GM23248 (cell line): ENCODE measurements at regions not wholly inside any gene's neighbourhood (a gene's known extent, or its start where the extent isn't known, plus 50 kb on each side); places are given as distances from the start of the nearest gene placed in this dataset.
A peak's percentile ranks its signal among the peaks of the same experiment; 100 is the strongest.
"Not testable (repeated sequence)": the region's sequence is repeated elsewhere in the genome, so short reads cannot be mapped to it uniquely, and the experiment has no call there.

ENCODE experiments used
- DNase-seq: peaks from one replicate; pipeline ENCODE4 v3.0.0-alpha.2; 2015
- H2AFZ ChIP-seq: fragments of 200-600 bp; sonication (generic); 2 replicates; pipeline ENCODE4 v1.6.1; 2016; ENCODE audit warnings: antibody characterized with exemption
- H3F3A ChIP-seq: fragments of 200-600 bp; sonication (generic); 2 replicates; pipeline ENCODE4 v1.6.1; 2016; ENCODE audit warnings: mild to moderate bottlenecking, antibody characterized with exemption, mixed run types; ENCODE audit not compliant: insufficient read depth
- H3K27ac ChIP-seq: fragments of 200-600 bp; sonication (generic); 2 replicates; pipeline ENCODE4 v1.5.1; 2016; ENCODE audit warnings: mild to moderate bottlenecking
- H3K27me3 ChIP-seq: fragments of 200-600 bp; sonication (generic); replicated peaks from 2 replicates; pipeline ENCODE4 v1.6.1; 2016; ENCODE audit warnings: mild to moderate bottlenecking; ENCODE audit not compliant: insufficient read depth
- H3K36me3 ChIP-seq: fragments of 200-600 bp; sonication (generic); 2 replicates; pipeline ENCODE4 v1.6.1; 2016; ENCODE audit warnings: low read depth, mild to moderate bottlenecking
- H3K4me1 ChIP-seq: fragments of 200-600 bp; sonication (generic); 2 replicates; pipeline ENCODE4 v1.6.1; 2016; ENCODE audit warnings: mild to moderate bottlenecking; ENCODE audit not compliant: insufficient read depth
- H3K4me2 ChIP-seq: fragments of 200-600 bp; sonication (generic); one replicate; pipeline ENCODE4 v1.6.1; 2016; ENCODE audit warnings: mild to moderate bottlenecking; ENCODE audit not compliant: unreplicated experiment
- H3K4me3 ChIP-seq: fragments of 200-600 bp; sonication (generic); 2 replicates; pipeline ENCODE4 v1.5.1; 2016; ENCODE audit warnings: mild to moderate bottlenecking
- H3K79me2 ChIP-seq: fragments of 200-600 bp; sonication (generic); 2 replicates; pipeline ENCODE4 v1.6.1; 2016; ENCODE audit warnings: mild to moderate bottlenecking; ENCODE audit not compliant: insufficient read depth
- H3K9ac ChIP-seq: fragments of 200-600 bp; sonication (generic); 2 replicates; pipeline ENCODE4 v1.6.1; 2016; ENCODE audit warnings: mild to moderate bottlenecking
- H3K9me2 ChIP-seq: fragments of 200-600 bp; sonication (generic); 2 replicates; pipeline ENCODE4 v1.6.1; 2016; ENCODE audit warnings: mixed run types, mild to moderate bottlenecking, moderate library complexity; ENCODE audit not compliant: insufficient read depth
- H3K9me3 ChIP-seq: fragments of 200-600 bp; sonication (generic); one replicate; pipeline ENCODE4 v1.6.1; 2017; ENCODE audit warnings: low read depth
- H4K20me1 ChIP-seq: fragments of 200-600 bp; sonication (generic); 2 replicates; pipeline ENCODE4 v1.6.0; 2016; ENCODE audit not compliant: insufficient read depth
- EZH2 ChIP-seq: fragments of 200-600 bp; sonication (generic); IDR thresholded peaks from 2 replicates; pipeline ENCODE4 v1.6.1; 2018; ENCODE audit warnings: antibody characterized with exemption, mild to moderate bottlenecking; ENCODE audit not compliant: insufficient read depth, poor library complexity, severe bottlenecking
- EZH2phosphoT487 ChIP-seq: fragments of 200-600 bp; sonication (generic); IDR thresholded peaks from 2 replicates; pipeline ENCODE4 v1.6.1; 2018; ENCODE audit warnings: antibody characterized with exemption, moderate library complexity, mild to moderate bottlenecking, low read depth; ENCODE audit not compliant: insufficient read depth
- WGBS, 2 experiments: methylation state at CpG; one replicate each; pipeline ENCODE4 v1.1.6; 2015 to 2017; ENCODE audit warnings: low lambda C conversion rate in 2 of 2, low coverage in 1 of 2; ENCODE audit errors: missing lambda C conversion rate in 2 of 2; 5-methylcytosine and 5-hydroxymethylcytosine counted together
- in situ Hi-C: fragments of 300-500 bp; cut with MboI; formaldehyde crosslinking; loops from 2 replicates; pipeline ENCODE4 v1.15.0; 2020

DNA sequence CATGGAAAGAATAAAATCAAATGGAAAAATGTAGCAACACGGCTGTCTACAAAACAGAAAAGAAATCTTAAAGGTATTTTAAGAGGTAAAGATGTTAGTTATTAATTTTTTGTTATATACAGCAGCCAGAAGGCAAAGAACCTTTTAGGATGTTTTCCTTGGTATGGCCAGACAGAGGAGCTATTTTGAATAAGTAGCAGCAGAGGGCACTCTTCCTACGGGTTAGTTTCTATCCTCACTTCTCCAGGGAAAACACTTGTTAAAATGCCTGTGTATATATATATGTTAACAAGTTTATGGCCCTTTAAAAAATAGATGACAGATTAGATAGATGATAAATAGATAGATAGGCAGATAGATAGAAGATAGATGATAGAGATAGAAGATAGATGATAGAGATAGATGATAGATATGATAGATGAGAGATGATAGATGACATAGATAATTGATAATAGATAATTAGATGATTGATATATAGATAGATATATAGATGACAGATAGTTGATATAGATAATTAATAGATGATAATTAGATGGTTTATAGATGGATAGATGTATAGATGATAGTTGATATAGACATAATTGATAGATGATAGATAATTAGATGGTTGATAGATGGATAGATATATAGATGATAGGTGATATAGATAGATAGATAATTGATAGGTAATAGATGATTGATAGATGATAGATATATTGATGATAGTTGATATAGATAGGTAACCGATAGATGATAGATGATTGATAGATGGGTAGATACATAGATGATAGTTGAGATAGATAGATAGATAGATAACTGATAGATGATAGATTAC lies 57.8 kb upstream of the WIPF3 start:
- no peak overlapping the region for H3K9ac ChIP-seq
- no peak overlapping the region for H3K4me2 ChIP-seq
- H4K20me1 ChIP-seq, result no peaks in the 10 kb centered on the region
- H3K79me2 ChIP-seq, result no peaks in the 10 kb centered on the region
- no peak for TF ChIP-seq EZH2phosphoT487
- no peak for TF ChIP-seq EZH2
- H3K4me1 ChIP-seq, result peaks cover 3% of the 10 kb centered on the region; the same call in 1 of the 2 replicates
- no peak overlapping the region for H2AFZ ChIP-seq
- DNase-seq, result peak; percentile 86
- in situ Hi-C loops, result no loop called here
- no peaks in the 10 kb centered on the region for H3F3A ChIP-seq
- no peaks in the 10 kb centered on the region for H3K9me3 ChIP-seq
- H3K27ac ChIP-seq, result no peak overlapping the region
- no peak overlapping the region for H3K4me3 ChIP-seq
- 27% methylated on average over 3 of the region's 3 CpGs for WGBS, 2 experiments
- no peaks in the 10 kb centered on the region for H3K36me3 ChIP-seq
- H3K27me3 ChIP-seq, result no peaks in the 10 kb centered on the region
- no peaks in the 10 kb centered on the region for H3K9me2 ChIP-seq

DNA sequence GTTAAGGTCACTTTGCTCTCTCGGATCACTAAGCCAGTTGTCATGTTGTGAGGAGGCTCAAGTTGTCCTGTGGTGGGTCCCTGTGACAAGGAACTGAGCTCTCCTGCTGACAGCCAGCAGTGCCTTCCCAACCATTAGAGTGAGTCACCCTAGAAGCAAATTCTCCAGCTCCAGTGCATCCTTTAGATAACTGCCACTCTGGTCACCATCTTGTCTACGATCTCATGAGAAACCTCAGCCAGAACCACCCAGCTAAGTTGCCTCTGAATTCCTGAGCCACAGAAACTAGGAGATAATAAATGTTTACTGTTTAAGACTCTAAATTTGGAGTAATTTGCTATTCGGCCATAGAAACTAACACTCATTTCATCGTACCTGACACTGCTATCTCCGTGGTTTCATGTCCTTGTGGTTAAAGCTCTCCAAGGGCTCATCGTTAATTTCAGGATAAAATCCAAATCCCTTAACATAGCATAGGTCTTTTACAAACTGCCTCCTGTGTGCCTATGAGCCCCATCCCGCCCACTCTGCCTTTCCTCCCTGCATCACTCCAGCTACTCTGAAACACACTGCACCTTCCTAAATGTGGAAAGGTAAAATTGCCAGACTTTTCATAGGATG lies 56.5 kb upstream of the WIPF3 start:
- peaks cover 8% of the 10 kb centered on the region for H3K27me3 ChIP-seq
- no peak overlapping the region for H2AFZ ChIP-seq
- in situ Hi-C loops, result loop anchor here (25.0 kb wide), 1 partner anchor 312 kb away; no protein-coding TSS in a partner anchor
- H4K20me1 ChIP-seq, result no peaks in the 10 kb centered on the region
- no peak overlapping the region for H3K4me2 ChIP-seq
- H3K9me3 ChIP-seq, result no peaks in the 10 kb centered on the region
- DNase-seq, result peak; percentile 3
- H3K79me2 ChIP-seq, result no peaks in the 10 kb centered on the region
- H3K27ac ChIP-seq, result no peak overlapping the region
- WGBS, 2 experiments, result 77 to 84% methylated on average over 7 of the region's 7 CpGs
- TF ChIP-seq EZH2phosphoT487, result no peak
- TF ChIP-seq EZH2, result no peak
- no peaks in the 10 kb centered on the region for H3F3A ChIP-seq
- H3K9me2 ChIP-seq, result no peaks in the 10 kb centered on the region
- peaks cover 3% of the 10 kb centered on the region; the same call in 1 of the 2 replicates for H3K4me1 ChIP-seq
- no peaks in the 10 kb centered on the region for H3K36me3 ChIP-seq
- no peak overlapping the region for H3K4me3 ChIP-seq
- no peak overlapping the region for H3K9ac ChIP-seq

DNA sequence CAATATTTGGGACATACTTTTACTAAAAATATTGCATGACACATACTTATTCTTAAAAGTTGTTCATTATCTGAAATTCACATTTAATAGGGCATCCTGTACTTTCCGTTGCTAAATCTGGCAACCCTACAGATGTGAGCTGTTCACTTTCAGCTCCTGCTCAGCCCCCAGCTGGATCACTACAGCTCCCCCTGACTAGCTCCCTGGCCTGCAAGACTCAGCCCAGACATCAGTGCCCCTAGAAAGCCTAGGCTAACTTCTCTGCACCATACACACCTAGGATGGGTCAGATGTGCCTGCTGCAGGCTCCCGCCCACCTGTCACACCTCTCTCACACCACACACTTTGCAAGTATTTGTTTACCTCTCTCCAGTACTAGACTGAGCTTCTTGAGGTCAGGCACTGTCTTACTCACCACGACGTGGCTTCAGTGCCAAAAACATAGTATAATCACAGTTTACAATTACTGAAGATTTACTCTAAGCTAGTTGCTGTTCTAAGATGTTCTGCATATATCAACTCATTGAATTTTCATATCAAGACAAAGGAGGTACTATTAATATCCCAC lies 55.9 kb upstream of the WIPF3 start:
- H3K9me3 ChIP-seq, H2AFZ ChIP-seq, H3F3A ChIP-seq, H3K9me2 ChIP-seq, H3K4me3 ChIP-seq, H4K20me1 ChIP-seq, H3K4me2 ChIP-seq, H3K79me2 ChIP-seq, H3K4me1 ChIP-seq, H3K27ac ChIP-seq, H3K36me3 ChIP-seq, H3K9ac ChIP-seq: not testable (repeated sequence)
- peaks cover 13% of the 10 kb centered on the region for H3K27me3 ChIP-seq
- in situ Hi-C loops, result loop anchor here (25.0 kb wide), 1 partner anchor 312 kb away; no protein-coding TSS in a partner anchor
- WGBS, 2 experiments, result 28 to 35% methylated on average over 4 of the region's 4 CpGs
- DNase-seq, result peak; percentile 64

DNA sequence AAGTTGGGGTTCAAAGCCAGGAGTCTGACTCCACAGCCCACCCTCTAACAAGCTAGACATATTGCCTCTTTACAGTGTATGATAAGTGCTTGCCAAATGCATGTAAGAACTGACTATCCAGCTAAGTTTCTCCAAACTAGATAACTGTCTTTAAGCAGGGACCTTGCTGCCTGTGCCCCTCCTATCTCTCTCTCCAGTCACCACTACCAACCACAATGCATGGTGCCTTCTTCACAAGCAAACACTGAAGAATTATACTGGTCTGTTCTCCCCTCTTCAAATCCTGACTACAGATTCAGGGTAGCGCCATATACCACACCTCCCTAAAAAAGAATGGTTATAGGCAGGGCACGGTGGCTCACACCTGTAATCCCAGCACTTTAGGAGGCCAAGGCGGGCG lies 55.3 kb upstream of the WIPF3 start:
- H3K36me3 ChIP-seq, H3K9me3 ChIP-seq, H3K27ac ChIP-seq, H3K4me1 ChIP-seq, H3K9ac ChIP-seq, H4K20me1 ChIP-seq, H3K4me3 ChIP-seq, DNase-seq, H3K79me2 ChIP-seq, H3K9me2 ChIP-seq, H3F3A ChIP-seq, H2AFZ ChIP-seq, H3K4me2 ChIP-seq: not testable (repeated sequence)
- in situ Hi-C loops, result loop anchor here (25.0 kb wide), 1 partner anchor 311 kb away; no protein-coding TSS in a partner anchor
- 93 to 95% methylated on average over 4 of the region's 4 CpGs for WGBS, 2 experiments
- peaks cover 18% of the 10 kb centered on the region for H3K27me3 ChIP-seq
